ENCODE measurements at regions not wholly inside any gene's neighbourhood (a gene's known extent, or its start where the extent isn't known, plus 50 kb on each side); places are given as distances from the start of the nearest gene placed in this dataset.
A peak's percentile ranks its signal among the peaks of the same experiment; 100 is the strongest.

DNA sequence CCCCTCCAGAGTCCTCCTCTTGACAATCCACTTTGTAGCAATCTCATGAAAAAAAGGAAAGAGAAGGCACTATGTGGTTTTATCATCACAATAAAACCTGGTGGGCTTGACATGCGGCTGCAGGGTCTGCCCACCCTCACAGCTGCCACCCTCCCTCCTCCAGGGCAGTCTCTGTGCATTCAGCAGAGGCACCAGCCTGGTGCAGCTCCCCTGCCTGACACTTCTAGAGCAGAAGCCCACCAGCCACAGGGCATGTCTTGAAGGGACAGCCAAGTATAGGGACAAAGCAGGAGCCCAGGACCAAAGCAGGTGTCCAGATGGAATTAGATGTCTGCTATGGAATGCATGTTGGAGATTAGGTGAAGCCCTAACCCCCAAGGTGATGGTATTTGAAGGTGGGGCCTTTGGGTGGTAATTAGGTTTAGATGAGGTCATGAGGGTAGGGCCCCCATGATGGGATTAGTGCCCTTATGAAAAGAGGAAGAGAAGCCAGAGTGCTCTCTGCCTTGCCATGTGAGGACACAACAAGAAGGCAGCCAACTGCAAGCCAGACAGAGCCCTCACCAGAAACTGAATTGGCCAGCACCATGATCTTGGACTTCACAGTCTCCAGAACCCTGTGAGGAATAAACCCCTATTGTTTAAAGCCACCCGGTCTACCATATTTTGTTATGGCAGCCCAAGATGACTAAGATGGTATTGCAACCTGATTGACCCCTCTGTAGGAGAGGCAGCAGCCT is 86.9 kb downstream of the MCFD2 start:
- Histone ChIP-seq H3K4me1 (peaks cover 0 to 13% (median 0%) of the 10 kb centered on the region in 12 donors), H3K36me3 (no peaks in the 10 kb centered on the region), H3K27me3 (no peaks in the 10 kb centered on the region), H3K4me3 (no peak overlapping the region), H3K27ac (no peak overlapping the region), H3K9me3 (peaks cover 0 to 8% (median 0%) of the 10 kb centered on the region in 12 donors)
- TF ChIP-seq POLR2A (IDR thresholded peaks at IDR 0.05), result no peak
- TF ChIP-seq, protein P1, sequence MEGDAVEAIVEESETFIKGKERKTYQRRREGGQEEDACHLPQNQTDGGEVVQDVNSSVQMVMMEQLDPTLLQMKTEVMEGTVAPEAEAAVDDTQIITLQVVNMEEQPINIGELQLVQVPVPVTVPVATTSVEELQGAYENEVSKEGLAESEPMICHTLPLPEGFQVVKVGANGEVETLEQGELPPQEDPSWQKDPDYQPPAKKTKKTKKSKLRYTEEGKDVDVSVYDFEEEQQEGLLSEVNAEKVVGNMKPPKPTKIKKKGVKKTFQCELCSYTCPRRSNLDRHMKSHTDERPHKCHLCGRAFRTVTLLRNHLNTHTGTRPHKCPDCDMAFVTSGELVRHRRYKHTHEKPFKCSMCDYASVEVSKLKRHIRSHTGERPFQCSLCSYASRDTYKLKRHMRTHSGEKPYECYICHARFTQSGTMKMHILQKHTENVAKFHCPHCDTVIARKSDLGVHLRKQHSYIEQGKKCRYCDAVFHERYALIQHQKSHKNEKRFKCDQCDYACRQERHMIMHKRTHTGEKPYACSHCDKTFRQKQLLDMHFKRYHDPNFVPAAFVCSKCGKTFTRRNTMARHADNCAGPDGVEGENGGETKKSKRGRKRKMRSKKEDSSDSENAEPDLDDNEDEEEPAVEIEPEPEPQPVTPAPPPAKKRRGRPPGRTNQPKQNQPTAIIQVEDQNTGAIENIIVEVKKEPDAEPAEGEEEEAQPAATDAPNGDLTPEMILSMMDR (IDR thresholded peaks at IDR 0.05), result no peak
- intact Hi-C loops (cut with DNase I), result no loop called here
- DNase-seq (no peak), ATAC-seq (no peak)
- 95 to 100% (median 98%) methylated on average over 2 of the region's 2 CpGs for WGBS, 4 donors

DNA sequence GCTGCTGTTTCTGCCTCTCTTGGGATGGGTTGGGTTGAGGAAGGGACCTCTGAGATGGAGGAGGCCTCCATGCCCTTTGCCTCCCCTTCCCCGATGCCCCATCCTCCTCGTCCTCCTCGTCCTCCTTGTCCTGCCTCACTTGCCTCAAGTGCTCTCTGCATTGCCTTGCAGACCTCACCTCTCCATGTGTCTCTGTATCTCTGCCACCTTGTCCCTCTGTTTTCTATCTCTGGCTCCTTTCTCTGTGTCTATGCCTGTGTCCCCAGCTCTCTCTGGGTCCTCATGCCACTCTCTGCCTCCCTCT is 87.5 kb downstream of the MCFD2 start:
- no peak for TF ChIP-seq POLR2A (IDR thresholded peaks at IDR 0.05)
- TF ChIP-seq, protein P1 (IDR thresholded peaks at IDR 0.05), result no peak
- WGBS, 4 donors, result 92 to 98% (median 97%) methylated on average over 3 of the region's 3 CpGs
- no peak overlapping the region for H3K27ac ChIP-seq
- H3K4me1 ChIP-seq, result peaks cover 0 to 13% (median 0%) of the 10 kb centered on the region in 12 donors
- no peaks in the 10 kb centered on the region for H3K27me3 ChIP-seq
- peaks cover 0 to 8% (median 0%) of the 10 kb centered on the region in 12 donors for H3K9me3 ChIP-seq
- H3K4me3 ChIP-seq, result no peak overlapping the region
- DNase-seq (no peak), ATAC-seq (no peak)
- intact Hi-C loops (cut with DNase I), result no loop called here
- no peaks in the 10 kb centered on the region for H3K36me3 ChIP-seq

DNA sequence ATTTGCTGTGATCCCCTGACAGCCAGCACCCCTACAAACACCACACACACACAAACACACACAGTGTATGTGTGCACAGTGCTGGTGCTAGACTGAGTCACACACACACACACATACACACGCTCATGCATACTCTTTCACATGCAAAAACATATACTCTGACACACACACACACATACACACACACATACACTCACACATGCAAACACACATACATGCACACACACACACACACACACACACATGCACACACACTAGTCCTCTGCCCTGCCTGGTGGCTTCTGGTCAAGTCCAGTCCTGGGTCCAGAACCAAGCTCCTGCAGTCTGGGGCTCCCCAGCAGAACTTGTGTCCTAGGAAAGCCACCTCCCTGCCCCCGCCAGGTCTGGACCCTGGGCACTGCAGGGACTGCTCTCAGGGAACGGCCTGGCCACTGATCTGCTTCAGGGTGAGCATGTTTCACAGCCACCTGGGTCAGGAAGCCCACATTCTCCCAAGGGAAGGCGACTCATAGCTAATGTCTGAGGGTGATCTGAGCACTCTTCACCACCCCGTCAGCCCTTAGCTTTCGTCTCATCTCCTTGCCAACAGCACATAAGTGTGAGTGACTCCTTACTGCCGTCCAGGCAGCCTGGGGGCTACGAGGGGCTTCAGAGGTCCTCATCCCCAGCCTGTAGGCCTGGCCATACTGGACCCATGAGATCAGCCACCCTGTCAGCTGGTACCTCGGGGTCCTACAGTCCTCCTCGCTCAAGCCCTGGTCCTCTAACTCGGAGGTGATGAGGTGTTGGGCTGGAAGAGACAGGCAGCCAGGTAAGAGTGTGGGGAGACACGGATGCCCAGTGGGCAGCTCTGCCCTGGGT is 88.1 kb downstream of the MCFD2 start:
- Histone ChIP-seq H3K36me3 (no peaks in the 10 kb centered on the region), H3K27ac (no peak overlapping the region), H3K9me3 (peaks cover 0 to 8% (median 0%) of the 10 kb centered on the region in 12 donors), H3K4me3 (no peak overlapping the region), H3K4me1 (peaks cover 0 to 16% (median 2%) of the 10 kb centered on the region in 12 donors), H3K27me3 (no peaks in the 10 kb centered on the region)
- intact Hi-C loops (cut with DNase I), result loop anchor here in 1 of 10 donors (2.0 kb wide), 1 partner anchor 17 kb away; no protein-coding TSS in a partner anchor
- TF ChIP-seq, protein P1 (IDR thresholded peaks at IDR 0.05), result no peak
- no peak for TF ChIP-seq POLR2A (IDR thresholded peaks at IDR 0.05)
- DNase-seq (no peak), ATAC-seq (peak in 1 of 4 donors; percentile 9)
- WGBS, 4 donors, result 84 to 93% (median 92%) methylated on average over 11 to 12 of the region's 12 CpGs
